G401.6 (cell line): ENCODE measurements at regions not wholly inside any gene's neighbourhood (a gene's known extent, or its start where the extent isn't known, plus 50 kb on each side); places are given as distances from the start of the nearest gene placed in this dataset.

Experiments used
- FAIRE-seq: peaks from 2 replicates; lab custom pipeline; 2012; peaks lifted over from hg19 to GRCh38; lab: Jason Lieb, UNC

GRCh38 chr13:107379407-107380155 is 811.6 kb upstream of the ARGLU1 start:
- FAIRE-seq = no peak

DNA sequence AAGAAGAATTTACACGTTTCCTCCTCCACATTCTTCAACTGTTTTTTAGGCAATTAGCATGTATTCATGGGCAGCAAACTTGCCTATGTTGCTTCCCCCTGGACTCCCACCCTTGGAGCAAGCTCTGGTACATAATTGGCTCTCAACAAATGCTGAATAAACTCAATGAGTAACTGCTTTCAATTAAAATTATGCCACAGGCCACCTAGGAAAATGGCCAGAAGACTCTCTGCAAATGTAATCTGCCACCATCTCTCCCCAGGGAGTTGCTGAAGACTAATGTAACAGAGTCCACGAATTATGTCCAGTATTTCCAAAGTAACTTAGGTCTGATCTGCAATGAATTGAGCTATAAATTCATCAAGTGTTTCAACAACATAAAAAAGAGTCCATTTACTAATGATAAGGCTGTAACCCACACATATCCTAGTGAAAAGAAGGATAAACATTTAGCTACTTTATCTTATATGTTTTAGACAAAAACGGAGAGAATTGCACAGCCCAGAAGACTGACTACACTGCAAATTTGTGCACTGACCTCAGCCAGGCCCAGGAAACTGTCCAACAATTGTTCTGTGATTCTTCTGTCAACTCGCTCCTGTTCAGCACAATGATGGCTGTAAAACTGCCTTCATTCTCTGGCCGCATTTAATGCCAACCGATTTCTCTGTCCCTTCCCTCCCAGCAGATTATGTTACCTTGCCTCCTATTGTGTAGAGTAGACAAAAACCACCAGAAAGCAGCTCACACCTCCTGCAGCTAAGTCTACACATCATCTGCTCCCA is 808.6 kb upstream of the ARGLU1 start:
- no peak for FAIRE-seq

- no peak for FAIRE-seq
Observed at GRCh38 chr13:107375701-107376340, 807.9 kb upstream of the ARGLU1 start.

- FAIRE-seq = no peak
Observed at GRCh38 chr13:107374038-107374437, 806.1 kb upstream of the ARGLU1 start.

- FAIRE-seq = no peak
Observed at GRCh38 chr13:107373551-107373950, 805.6 kb upstream of the ARGLU1 start.

DNA sequence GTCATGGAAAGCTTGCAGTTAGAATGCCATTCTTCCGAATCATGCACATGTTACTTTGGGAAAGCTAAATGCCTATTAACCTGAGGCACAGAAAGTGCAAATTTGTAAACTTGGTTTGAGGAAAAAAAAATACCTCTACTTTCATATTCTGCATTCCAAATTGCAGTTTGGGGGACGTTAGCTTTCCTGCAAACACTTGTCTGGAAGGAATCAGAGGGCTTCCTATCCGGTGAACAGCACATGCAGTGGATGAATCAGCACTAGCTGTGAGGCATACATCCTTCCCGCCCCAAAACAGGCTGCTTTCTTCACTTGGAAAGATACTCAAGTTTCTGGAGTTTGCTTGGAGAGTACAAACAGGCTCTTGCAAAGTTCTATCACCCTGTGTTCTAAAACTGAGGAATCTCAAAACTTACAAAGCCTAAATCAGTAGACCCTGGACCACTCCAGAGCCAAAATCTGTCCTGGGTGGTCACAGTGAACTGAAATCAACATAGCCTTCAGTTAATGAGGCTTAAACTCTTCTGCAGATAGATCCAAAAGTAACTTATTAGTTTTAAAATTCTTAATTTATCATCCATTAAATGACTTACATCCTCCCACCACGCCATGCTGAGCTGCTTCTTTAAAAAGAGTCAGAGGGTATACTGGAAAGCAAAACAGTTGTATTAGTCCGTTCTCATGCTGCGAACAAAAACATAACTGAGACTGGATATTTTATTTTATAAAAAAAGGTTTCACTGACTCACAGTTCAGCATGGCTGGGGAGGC is 802.3 kb upstream of the ARGLU1 start:
- no peak for FAIRE-seq

GRCh38 chr13:107367258-107367657 is 799.3 kb upstream of the ARGLU1 start:
- no peak for FAIRE-seq

DNA sequence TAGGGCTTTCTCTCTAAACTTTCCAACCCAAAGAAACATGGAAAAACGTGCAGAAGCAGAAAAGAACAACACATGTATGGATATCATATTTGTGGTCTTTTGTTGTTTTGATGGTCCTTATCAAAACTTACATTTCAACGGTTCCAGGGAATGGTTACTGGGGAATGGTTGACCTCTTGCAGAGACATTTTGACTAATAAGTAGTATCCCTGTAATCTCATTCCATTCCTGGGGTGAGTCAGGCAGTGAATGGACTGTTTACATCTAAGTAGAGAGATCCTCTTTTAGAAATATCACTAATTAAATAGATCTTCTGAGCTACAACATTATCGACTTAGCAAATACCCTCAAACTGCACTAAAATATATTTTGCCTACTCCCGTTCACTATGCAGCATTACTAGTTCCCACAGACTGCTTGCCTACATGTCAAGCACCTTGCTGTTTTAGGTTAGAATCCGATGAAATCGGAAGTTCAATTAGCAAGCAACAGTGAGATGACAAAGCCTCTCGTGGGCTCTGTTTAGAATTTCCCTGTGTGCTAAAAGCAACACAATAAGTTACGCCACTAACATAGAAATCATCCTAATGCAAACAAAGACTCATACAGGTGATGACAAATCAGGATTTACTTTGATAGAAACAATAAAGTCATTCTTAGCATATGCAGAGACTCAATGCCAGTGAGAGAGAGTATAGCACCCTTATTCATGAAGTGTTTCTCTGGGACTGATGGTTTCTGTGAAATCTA is 797.7 kb upstream of the ARGLU1 start:
- no peak for FAIRE-seq

- FAIRE-seq = no peak
Observed at GRCh38 chr13:107364658-107365057, 796.7 kb upstream of the ARGLU1 start.

DNA sequence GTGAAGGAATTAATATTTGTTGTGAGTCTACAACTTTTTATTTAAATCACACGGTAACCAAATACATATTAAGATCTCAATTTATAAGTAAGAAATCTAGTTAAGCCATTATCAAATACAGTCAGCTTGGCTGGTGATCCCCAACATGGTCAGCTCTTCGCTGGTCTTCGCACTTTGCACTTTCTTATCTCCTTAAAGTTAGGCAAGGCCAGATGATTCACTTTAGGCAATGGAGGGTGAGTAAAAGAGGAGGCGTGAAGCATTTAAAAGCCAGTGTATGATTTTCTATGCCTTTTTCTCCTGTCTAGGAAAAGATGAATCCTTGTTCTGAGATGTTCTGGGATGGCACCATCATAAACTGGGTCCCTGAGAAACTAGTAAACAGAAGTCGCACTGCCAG is 793.7 kb upstream of the ARGLU1 start:
- no peak for FAIRE-seq

DNA sequence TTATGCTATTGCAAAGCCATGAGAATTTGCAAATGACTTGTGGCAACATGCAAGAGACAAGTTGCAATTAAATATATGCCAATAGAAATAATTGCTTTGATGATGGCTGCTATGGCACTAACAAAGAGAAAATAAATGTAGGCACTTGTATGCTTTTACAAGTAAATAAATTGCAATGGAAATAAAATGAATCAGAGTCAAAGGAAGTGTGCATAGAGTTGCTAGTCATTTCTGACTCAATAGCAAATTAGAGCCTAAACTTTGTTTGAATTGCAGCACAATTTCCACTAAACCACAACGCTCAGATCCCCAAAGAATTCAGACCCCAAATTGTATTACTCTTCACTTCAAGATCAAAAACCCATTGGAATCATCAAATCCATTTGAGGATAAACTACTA is 792.1 kb upstream of the ARGLU1 start:
- no peak for FAIRE-seq

DNA sequence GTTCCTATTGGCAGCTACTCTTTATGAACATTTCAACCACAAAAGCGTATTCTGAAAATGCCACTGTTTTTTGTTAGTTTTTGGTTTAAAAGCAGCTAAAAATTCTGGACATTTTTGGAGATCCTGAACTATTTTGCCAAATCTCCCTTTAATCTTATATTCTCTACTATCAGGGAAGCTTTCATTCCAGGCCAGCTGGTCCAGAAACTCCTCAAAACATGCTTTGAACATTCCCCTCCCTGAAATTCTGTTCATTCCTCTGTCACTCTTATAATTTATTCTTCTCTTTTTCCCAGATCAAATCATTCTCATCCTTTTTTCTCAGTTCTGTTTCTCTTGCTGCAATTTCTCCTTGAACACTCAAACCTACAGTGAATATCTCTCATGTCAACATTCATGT is 790.9 kb upstream of the ARGLU1 start:
- FAIRE-seq = no peak

DNA sequence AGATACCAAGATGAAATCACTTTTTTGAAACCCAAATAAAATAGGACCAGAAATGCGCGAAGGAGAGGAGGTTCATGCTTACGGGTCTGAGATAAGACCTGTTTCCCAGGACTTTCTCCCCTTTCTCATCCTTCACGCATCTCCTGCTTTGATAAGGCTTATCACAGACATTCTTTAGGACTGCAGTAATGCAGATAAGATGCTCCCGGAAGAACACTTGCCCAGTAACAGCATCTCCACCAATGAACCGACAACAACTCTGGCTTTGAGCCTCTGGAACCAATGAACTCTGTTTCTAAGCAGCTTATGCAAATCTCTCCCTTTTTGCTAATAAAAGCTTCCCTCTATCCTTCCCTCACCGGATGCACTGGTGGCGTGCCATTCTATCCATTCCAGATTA is 783.4 kb upstream of the ARGLU1 start:
- FAIRE-seq = no peak

GRCh38 chr13:107348925-107349324 is 781.0 kb upstream of the ARGLU1 start:
- FAIRE-seq = no peak

- FAIRE-seq = no peak
Observed at GRCh38 chr13:107348471-107348870, 780.5 kb upstream of the ARGLU1 start.

DNA sequence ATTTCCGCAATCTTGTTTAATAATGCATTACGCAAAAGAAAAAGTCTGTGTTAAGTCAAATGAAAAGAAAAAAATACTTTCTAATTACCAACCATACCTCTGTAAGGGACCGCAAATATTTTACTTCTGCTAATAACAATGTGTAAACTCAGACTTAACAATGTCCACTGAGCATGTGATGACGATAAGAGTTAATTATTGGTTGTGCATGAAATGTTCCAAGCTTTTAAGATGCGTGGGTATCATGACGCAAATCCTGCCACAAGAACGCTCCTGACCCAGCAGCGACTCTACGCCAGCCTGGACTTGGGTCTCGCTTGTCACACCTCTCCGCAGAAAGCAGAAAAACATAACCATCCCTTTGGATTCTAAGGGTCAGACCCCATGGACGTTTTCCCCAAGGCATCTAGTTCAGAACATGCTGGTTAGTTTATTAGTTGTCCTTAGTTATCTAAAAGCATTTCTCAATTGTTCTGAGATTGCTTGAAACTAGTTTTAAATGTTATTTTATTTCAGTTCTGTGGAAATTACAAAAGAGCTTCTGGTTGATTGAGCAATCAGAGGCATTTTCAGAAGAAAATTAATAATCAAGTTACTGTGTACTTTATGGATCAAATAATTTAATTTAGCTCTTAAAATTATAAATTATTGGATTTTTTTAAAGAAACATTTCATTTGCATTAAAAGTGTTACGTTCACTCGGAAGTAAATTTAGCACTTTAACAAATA is 779.9 kb upstream of the ARGLU1 start:
- no peak for FAIRE-seq

DNA sequence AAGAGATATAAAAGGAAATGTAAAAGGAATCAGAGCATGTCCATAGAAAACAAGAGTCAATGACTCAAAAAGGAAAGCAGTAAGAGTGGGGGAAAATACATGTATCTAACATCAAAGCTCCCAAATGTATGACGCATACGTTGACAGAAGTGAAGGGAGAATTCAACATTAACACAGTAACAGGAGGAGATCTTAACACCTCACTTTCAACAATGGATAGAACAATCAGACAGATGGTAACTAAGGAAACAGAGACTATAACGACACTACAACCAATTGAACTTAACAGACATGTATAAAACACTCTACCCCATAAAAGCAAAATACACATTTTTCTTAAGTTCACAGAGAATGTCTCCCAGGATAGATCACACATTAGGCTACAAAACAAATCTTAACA is 774.8 kb upstream of the ARGLU1 start:
- FAIRE-seq = no peak

GRCh38 chr13:107339209-107339608 is 771.3 kb upstream of the ARGLU1 start:
- no peak for FAIRE-seq

- FAIRE-seq = no peak
Observed at GRCh38 chr13:107332188-107332587, 764.3 kb upstream of the ARGLU1 start.

DNA sequence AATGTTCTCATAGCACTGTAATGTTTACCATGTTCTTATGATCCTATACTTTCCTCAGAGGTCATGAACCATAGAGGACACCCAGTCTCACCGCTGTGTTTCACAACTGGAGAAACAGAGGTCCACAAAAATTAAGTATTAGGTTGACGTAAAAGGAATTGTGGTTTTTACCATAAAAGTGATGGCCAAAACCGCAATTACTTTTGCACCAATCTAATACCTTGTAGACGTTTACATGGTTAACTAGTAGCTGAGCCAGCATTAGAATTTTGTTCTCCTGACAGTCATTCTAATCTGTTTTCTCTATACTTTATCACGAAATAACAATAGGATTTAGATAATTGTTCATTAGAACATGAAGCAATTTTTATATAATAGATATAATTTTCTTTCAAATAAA is 763.4 kb upstream of the ARGLU1 start:
- FAIRE-seq = no peak

- FAIRE-seq = no peak
Observed at GRCh38 chr13:107330484-107330883, 762.5 kb upstream of the ARGLU1 start.
